ENCODE measurements at regions not wholly inside any gene's neighbourhood (a gene's known extent, or its start where the extent isn't known, plus 50 kb on each side); places are given as distances from the start of the nearest gene placed in this dataset.
"Not testable (repeated sequence)": the region's sequence is repeated elsewhere in the genome, so short reads cannot be mapped to it uniquely, and the experiment has no call there.

- TF ChIP-seq CTCF (conservative IDR thresholded peaks at IDR 0.05; ENCODE audit: control insufficient read depth, insufficient read depth, low read depth, low read length) = no peak
- DNase-seq (ENCODE audit: low read depth) = no peak
- H3K4me3 ChIP-seq (ENCODE audit: control insufficient read depth, low read depth, low read length) = no peak overlapping the region
Observed at GRCh38 chr7:3179456-3179855, 121.6 kb upstream of the SDK1 start.

- H3K4me3 ChIP-seq (ENCODE audit: control insufficient read depth, low read depth, low read length) = no peak overlapping the region
- DNase-seq (ENCODE audit: low read depth) = no peak
- TF ChIP-seq CTCF (conservative IDR thresholded peaks at IDR 0.05; ENCODE audit: control insufficient read depth, insufficient read depth, low read depth, low read length) = no peak
Observed at GRCh38 chr7:3180604-3181003, 120.4 kb upstream of the SDK1 start.

- not testable (repeated sequence) for DNase-seq (ENCODE audit: low read depth); H3K4me3 ChIP-seq (ENCODE audit: control insufficient read depth, low read depth, low read length)
Observed at GRCh38 chr7:3182055-3182454, 119.0 kb upstream of the SDK1 start.

- DNase-seq (ENCODE audit: low read depth) = peak; percentile 11
- H3K4me3 ChIP-seq (ENCODE audit: control insufficient read depth, low read depth, low read length) = no peak overlapping the region
- TF ChIP-seq CTCF (conservative IDR thresholded peaks at IDR 0.05; ENCODE audit: control insufficient read depth, insufficient read depth, low read depth, low read length) = no peak
Observed at GRCh38 chr7:3187444-3188040, 113.5 kb upstream of the SDK1 start.

- TF ChIP-seq CTCF (conservative IDR thresholded peaks at IDR 0.05; ENCODE audit: control insufficient read depth, insufficient read depth, low read depth, low read length) = no peak
- no peak overlapping the region for H3K4me3 ChIP-seq (ENCODE audit: control insufficient read depth, low read depth, low read length)
- DNase-seq (ENCODE audit: low read depth) = no peak
Observed at GRCh38 chr7:3188946-3189345, 112.1 kb upstream of the SDK1 start.

GRCh38 chr7:3191548-3191947 is 109.5 kb upstream of the SDK1 start:
- no peak for DNase-seq (ENCODE audit: low read depth)
- no peak overlapping the region for H3K4me3 ChIP-seq (ENCODE audit: control insufficient read depth, low read depth, low read length)
- no peak for TF ChIP-seq CTCF (conservative IDR thresholded peaks at IDR 0.05; ENCODE audit: control insufficient read depth, insufficient read depth, low read depth, low read length)

GRCh38 chr7:3192669-3193068 is 108.4 kb upstream of the SDK1 start:
- no peak for DNase-seq (ENCODE audit: low read depth)
- no peak for TF ChIP-seq CTCF (conservative IDR thresholded peaks at IDR 0.05; ENCODE audit: control insufficient read depth, insufficient read depth, low read depth, low read length)
- H3K4me3 ChIP-seq (ENCODE audit: control insufficient read depth, low read depth, low read length) = no peak overlapping the region
